HG03066 (cell line): ENCODE measurements at regions not wholly inside any gene's neighbourhood (a gene's known extent, or its start where the extent isn't known, plus 50 kb on each side); places are given as distances from the start of the nearest gene placed in this dataset.

Source experiments
- ATAC-seq: cut with Tn5 transposase; IDR thresholded peaks from one replicate; pipeline ENCODE4 v1.9.1; 2021; ENCODE audit warnings: low read depth; ENCODE audit not compliant: unreplicated experiment

DNA sequence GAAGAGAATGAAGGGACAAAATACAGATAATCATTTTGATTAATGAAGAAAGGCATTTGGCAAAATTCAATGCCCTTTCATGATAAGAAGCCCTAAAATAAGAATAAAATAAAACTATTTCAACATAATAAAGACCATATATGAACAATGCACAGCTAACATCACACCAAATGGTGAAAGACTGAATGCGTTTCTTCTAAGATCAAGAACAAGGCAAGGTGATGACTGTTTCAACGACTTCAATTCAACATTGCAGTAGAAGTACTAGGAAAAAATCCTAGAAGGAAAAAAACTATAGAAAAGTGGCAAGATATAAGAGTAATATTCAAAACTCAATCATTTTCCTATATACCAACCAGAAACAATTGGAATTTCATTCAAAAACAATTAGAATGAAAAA is 280.1 kb upstream of the GRM7 start:
- no peak for ATAC-seq

DNA sequence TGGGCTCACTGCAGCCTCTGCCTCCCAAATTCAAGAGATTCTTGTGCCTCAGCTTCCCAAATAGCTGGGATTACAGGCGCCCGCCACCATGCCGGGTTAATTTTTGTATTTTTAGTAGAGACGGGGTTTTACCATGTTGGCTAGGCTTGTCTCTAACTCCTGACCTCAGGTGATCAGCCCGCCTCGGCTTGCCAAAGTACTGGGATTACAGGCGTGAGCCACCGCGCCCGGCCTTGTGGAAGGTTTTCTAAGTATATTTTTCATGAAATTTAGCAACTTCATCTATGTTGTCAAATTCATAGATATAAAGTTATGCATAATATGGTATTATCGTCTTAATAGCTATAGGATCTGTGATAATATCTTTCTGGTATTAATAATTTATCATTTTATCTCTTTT is 275.6 kb upstream of the GRM7 start:
- ATAC-seq = no peak

DNA sequence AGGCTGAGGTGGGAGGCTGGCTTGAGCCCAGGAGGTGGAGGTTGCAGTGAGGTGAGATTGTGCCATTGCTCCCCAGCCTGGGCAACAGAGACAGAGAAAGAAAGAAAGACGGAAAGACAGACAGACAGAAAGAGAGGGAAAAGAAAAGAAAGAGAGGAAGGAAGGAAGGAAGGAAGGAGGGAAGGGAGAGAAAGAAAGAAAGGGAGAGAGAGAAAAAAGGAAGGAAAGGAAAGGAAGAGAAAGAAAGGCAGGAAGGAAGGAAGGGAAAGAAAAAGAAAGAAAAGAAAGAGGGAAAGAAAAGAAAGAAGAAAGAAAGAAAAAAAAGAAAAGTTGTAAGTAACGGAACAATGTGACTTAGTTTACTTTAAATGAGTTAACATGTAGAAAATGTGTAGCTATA is 260.7 kb upstream of the GRM7 start:
- ATAC-seq = no peak

DNA sequence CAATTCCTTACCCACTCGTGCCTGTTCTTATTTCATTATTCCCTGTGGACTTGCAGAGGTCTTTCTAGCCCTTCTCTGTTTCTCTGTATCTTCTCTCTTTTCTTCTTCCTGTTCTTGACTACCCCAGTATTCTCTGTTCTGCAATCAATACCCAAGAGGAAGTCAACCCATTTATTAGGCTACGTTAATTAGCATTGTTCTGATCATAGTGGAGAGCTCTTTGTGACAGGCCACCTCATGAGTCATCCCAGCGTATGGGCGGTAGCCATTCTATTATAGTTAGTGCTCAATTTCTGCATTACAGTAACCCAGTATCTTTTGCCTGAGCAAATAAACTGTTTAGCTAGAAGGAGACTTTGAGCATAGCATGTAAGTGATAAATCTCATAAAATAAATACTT is 259.5 kb upstream of the GRM7 start:
- ATAC-seq = no peak

DNA sequence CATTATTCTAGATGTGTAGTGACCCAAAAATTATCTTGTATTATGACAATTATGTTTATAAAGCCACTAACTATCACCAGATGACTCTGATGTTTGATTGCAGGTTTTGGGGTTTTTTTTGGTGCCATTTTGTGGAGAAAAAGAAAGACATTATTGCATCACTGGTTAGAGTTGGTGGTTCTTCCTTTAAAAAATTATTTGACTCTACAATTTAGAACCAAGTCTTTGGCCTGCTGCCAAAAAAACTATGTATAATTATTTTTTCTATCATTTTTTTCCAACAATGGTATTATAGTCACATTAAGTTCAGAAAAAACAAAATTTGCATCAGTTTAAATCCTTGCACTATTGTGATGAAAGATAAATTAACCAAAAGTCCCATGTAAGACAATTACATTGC is 258.6 kb upstream of the GRM7 start:
- no peak for ATAC-seq

DNA sequence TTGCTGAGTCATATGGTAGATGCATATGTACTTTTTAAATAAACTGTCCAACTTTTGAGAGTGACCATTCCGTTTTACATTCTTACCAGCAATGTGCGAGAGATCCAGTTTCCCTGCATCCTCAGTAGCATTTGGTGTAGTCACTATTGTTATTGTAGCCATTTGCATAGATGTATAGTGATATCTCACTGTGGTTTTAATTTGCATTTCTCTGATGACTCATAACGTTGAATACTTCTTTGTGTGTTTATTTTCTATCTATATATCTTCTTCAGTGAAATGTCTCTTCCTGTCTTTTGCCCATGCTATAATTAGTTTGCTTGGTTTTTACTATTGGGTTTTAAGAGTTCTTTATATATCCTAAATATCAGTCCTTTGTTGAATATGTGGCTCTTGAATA is 255.7 kb upstream of the GRM7 start:
- ATAC-seq = no peak

DNA sequence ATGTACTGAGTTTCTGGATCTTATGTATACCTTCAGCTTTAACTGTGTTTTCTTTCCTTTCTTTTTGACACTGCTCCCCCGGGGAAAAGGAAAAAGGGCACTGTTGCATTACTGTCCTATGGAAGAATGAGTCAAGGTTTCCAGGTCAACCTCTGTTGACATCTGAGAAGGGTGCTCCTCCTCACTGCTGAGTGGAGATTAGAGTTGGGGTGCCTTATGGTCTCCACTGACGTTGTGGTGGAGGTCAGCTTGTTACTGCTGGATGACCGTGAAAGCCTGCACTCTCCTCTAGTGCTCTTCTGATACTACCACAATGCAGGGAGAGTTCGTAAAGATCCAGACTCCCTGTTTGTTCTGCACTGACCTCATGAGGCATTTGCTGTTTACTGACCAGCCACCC is 252.1 kb upstream of the GRM7 start:
- ATAC-seq = no peak

DNA sequence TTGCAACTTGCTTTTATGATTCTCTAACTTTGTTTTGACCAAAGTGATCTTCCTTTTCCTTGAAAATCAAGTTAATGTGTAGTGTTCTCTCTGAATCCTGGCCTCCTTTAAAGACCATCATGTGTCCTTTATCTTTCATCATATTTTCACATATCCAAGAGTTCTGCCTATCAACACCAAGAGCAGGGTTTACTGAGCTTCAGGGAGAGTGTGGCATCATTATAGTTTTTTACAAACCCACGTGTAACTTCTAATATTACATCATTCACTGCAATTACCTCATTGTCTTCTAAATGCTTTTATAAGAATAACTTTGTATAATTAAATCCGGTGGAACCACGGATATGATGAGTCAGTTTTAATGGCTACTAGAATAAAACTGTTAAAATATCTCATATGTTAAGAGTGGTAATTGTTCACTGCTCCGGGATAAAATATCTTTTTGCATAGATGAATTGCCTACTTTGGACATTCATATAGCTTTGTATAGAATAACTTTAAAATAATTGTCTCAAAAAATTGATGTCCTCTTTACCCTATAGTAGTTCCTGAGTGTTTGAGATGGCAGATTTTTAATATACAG is 248.8 kb upstream of the GRM7 start:
- no peak for ATAC-seq

DNA sequence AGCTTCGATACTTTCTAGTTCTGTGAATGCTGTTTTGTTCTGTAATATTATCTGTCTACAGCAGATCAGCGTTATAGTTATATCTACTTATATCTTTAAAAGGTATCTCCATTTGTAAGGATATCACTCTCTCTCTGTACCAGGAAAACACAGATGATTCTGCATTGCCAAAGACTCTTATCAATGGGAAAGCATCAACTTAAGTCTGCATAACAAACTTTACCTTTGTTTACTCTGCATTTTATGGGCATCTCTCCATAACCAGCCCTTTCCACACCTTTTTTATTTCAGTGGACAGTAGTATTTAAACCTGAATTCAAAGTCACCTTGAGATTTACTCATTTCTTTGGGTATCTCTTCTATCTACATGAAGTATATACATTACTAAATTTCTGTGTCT is 238.7 kb upstream of the GRM7 start:
- no peak for ATAC-seq

DNA sequence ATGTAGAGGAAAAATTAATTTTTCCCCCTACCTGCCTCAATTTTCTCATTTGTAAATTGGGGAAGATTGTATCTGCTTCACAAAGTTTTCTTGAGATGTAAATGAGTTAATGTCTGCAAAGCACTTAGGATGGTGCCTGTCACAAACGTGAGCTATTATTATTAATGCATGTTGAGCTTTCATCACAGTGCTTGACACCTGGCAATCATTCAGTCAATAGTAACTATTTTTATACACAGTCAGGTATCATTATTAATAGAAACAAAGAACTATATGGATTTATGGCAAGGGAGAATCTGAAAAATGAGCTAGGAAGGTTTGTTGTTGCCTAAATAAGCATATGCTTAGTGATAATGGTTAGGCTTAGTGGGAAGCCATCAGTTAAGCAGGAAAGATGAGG is 238.2 kb upstream of the GRM7 start:
- ATAC-seq = no peak

DNA sequence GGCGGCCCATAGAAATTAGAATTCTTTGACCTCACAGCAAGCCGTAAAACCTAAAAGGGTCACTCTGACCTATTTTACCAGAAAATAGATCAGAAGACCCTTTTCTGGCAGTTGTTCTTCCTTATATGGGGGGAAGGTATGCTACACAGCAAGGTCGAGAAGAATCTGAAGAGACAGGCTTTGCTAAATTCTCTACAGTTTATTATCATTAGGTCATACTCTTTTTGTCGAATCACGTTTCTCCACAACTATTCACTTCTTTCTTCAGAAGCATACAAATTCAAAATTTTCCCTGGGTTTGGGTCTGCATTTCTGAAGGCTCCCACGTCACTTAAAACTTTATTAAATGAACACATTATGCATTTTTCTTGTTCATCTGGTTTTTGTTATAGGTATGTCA is 229.5 kb upstream of the GRM7 start:
- no peak for ATAC-seq

DNA sequence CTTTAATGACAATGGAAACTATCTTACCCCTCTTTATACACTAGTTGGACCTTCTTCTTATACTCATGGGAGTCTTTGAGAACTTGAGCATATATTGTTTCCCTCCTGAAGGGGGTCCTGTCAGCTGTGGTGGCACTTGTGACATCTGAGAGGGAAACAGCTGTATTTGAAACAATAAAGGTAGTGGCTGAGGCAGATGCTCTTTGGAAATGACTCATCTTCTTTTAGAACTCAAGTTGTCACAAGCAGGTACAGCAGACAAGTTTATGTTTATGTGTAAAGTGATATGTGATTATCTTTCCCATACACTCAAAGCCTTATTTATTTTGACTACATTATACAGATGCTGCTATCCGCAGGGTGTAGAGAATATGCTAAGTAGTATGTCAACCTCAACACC is 220.0 kb upstream of the GRM7 start:
- no peak for ATAC-seq

DNA sequence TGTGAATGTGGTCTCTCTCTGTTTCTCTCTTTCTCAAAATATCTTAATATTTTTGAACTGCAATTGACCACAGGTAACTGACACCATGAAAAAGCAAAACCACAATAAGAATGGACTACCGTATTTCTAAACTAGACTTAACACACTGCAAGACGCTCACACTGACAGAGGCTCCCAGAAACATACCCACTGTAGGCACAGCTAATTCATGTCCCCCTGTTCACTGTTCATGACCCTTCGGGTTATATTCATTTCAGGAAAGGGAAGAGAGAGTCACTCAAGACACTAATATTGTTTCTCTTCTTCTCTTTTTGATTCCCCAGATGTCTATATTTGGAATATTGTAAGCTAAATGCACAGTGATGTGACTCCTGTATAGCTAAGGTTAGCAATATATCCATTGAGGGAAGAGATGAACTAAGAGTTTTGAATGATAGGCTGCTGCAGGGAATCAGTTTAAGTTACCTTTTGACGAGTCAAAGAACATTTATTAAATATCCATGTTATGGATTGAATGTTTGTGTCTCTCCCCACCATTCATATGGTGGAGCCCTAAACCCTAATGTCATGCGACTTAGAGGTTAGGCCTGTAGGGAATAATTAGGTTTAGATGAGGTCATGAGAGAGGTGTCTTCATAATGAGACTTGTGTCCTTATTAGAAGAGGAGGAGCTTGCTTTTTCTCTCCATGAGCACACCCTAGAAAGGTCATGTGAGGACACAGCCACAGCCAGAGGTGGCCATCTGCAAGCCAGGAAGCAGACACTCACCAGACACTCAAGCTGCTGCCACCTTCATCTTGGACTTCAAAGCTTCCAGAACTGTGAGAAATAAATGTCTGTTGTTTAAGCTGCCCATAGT is 216.6 kb upstream of the GRM7 start:
- ATAC-seq = peak; percentile 67

DNA sequence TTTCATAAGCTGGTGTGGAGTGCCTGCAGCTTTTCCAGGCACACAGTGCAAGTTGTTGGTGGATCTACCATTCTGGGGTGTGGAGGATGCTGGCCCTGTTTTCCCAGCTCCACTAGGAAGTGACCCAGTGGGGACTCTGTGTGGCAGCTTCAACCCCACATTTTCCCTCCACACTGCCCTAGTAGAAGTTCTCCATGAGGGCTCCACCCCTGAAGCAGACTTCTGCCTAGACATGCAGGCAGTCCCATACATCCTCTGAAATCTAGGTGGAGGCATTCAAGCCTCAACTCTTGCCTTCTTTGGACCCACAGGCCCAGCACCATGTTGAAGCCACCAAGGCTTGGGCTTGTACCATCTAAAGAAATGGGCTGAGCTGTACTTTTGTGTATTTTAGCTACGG is 206.2 kb upstream of the GRM7 start:
- ATAC-seq = no peak

DNA sequence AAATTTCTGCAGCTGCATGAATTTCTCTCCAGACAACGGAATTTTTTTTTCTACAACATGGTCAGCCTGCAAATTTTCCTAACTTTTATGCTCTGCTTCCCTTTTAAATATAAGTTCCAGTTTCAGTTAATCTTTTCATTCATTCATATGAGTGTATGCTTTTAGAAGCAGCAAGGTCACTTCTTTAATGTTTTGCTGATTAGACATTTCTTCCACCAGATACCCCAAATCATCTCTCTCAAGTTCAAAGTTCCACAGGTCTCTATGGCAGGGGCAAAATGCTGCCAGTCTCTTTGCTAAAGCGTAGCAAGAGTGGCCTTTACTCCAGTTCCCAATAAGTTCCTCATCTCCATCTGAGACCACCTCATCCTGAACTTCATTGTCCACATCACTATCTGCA is 205.6 kb upstream of the GRM7 start:
- no peak for ATAC-seq

DNA sequence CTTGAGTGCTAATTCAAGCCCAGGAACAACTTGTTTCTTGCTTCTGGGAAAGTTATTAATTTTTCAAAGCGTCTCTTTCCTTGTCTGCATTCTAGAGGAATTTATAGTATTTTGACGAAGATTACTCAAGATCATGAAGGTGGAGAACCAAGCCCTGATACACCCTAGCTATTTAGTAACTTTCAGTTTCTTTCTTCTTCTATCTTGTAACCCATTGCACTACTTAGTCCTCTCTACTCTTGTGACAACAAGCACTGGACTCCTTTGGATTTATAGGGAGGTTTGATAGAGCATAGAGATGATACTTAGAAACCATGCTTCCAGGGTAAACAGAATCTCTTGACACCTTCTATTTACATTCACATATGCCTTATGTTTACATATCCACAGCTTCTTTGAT is 203.3 kb upstream of the GRM7 start:
- ATAC-seq = no peak

DNA sequence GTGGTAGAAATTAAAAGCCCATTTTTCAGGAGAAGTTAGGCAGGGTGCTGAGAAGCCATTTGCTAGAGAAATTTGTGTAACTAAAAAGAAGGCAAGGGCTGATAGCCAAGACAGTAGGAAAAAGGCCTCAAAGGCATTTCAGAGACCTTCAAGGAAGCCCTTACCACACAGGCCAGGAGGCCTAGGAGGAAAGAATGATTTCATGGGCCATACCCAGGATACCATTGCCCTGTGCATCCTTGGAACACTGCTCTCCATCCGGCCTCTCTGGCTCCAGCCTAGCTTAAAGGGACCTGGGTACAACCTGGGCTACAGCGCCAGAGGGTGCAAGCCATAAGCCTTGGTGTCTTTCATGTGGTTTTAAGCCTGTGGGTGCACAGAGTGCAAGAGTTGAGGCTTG is 193.6 kb upstream of the GRM7 start:
- no peak for ATAC-seq

DNA sequence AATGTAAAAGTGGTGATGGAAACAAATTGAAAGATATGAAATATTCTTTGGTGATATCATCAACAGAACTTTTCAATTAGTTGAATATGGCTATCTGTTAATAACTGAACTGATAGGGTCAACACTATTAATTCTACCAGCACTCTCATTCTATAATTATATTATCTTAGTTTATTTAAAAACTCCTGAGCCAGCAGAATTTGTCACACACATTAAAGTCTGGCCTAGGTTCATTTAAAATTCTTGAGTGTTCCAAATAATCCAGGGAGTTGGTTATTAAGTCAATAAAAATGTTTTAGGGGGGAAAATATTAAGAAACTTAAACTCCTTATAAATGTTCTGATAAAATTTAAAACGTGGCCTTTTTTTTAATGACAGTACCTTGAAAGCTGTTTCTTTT is 189.6 kb upstream of the GRM7 start:
- no peak for ATAC-seq

DNA sequence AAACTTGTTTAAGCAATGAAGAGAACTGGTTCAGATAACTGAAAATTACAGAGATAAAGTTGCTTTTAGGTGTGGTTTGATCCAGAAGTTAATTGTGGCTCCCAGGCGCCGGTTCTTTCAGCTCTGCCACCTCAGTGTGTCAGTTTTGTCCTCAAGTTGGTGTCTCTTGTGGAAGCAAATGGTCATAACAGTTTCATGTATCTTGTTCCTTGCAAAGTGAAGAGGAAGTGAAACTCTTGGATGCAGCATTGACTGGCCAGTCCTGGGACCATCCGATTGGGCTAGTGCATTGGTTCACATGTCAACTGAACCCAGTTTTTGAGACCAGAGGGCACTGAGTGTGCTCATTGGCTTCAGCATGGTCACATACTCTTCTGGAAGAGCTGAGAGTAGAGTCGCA is 181.4 kb upstream of the GRM7 start:
- ATAC-seq = peak; percentile 40

DNA sequence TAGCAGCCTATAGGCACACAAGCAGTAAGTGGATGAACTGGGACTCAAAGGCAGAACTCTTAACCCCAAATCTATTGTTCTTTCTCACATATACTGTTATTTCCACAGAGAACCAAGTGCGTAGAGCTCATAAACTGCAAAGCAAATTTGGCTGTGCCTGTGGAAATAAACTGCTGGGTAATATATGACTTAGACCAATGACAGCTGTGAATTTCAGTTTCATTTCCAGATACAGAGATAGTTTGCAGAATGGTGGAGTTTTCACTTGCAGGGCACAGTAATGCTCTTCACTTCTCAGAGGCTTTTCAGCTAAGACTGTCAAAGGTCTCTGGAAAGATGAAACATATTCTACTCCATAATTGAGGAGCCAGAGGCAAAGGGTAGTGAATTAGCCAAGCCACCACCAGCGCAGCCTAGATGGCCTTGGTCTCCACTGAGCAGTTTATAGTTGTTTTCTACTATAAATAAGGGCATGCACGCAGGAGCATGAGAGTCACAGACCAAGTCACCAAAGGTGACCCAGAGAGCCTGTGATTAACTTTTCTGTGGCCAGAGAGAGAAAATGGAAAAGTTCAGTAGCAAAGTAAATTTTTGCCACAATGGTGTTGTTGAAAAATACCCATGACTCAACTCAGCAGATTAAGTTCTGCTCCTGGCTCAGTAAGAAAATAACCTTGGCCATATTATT is 180.7 kb upstream of the GRM7 start:
- peak; percentile 88 for ATAC-seq

DNA sequence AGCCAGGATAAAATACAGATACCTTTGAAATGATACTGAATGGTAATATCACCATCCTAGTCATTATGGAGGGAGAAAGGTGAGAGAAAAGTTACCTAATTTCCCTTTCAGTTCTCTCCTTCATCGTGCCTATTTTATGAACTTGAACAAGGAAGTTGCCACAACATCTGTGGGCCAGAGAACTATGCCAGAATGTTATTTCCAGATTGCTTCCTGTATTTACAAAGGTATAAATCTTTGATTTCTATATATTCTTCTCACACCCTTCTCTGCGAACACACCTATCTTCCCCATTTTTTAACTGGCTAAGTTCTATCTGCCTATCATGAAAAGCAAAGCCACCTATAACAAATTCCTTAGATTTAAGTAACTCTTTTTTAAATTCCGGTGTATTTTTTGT is 163.6 kb upstream of the GRM7 start:
- ATAC-seq = no peak

DNA sequence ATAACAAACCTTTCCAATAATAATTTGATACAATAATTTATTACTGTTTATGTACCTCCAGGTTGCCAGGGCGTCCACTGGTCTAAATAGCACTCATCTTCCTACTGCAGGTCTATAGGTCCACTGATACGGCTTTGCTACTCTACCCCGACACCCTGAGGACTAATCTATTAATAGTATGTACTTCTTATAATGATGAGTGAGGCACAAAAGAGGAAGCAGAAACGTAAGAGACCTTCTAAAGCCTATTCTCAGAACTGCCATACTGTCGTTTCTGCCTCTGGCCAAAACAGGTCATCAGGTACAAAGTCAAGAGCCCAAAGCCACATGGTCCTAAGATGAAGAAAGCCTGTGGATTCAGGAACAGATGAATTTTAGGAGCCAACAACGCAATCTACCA is 163.2 kb upstream of the GRM7 start:
- no peak for ATAC-seq
